A673 (cell line): ENCODE measurements at regions not wholly inside any gene's neighbourhood (a gene's known extent, or its start where the extent isn't known, plus 50 kb on each side); places are given as distances from the start of the nearest gene placed in this dataset.
"Not testable (repeated sequence)": the region's sequence is repeated elsewhere in the genome, so short reads cannot be mapped to it uniquely, and the experiment has no call there.

ENCODE experiments used
- BruUV-seq: library from RNA; stranded (reverse); fragments of 400-500 nt; replicated peaks from 2 replicates; lab custom pipeline; 2021; lab: Mats Ljungman, UMichigan
- CTCF ChIA-PET: fragments of 300-600 bp; sonication (Branson Sonifier 250); formaldehyde crosslinking; loops from one replicate; lab custom pipeline; 2022; ENCODE audit warnings: antibody characterized with exemption; lab: Charles Lee
- POLR2A ChIA-PET: fragments of 300-600 bp; sonication (Branson Sonifier 250); formaldehyde crosslinking; loops from one replicate; lab custom pipeline; 2022; ENCODE audit warnings: antibody characterized with exemption; ENCODE audit not compliant: low non-redundant PET; lab: Charles Lee
- DNase-seq: peaks from one replicate; pipeline ENCODE4 v3.0.0-alpha.2; 2015; ENCODE audit warnings: low spot score
- H3K27ac ChIP-seq: fragments of 200-600 bp; sonication (generic); 2 replicates; pipeline ENCODE4 v1.5.1; 2016; ENCODE audit warnings: mixed run types, low read depth, mild to moderate bottlenecking, mixed read lengths, antibody characterized with exemption, low read length; ENCODE audit not compliant: poor library complexity, severe bottlenecking
- H3K27me3 ChIP-seq: fragments of 200-600 bp; sonication (generic); replicated peaks from 2 replicates; pipeline ENCODE4 v1.6.1; 2017; ENCODE audit warnings: mixed run types, low read depth, mild to moderate bottlenecking, mixed read lengths, antibody characterized with exemption, low read length; ENCODE audit not compliant: insufficient read depth, poor library complexity
- H3K36me3 ChIP-seq: fragments of 200-600 bp; sonication (generic); 2 replicates; pipeline ENCODE4 v1.6.1; 2016; ENCODE audit warnings: mixed run types, mild to moderate bottlenecking, mixed read lengths, antibody characterized with exemption, low read length; ENCODE audit not compliant: insufficient read depth, poor library complexity, severe bottlenecking
- H3K4me1 ChIP-seq: fragments of 200-600 bp; sonication (generic); 2 replicates; pipeline ENCODE4 v1.6.1; 2017; ENCODE audit warnings: mixed run types, mild to moderate bottlenecking, mixed read lengths, antibody characterized with exemption, low read length; ENCODE audit not compliant: insufficient read depth, poor library complexity, severe bottlenecking
- H3K4me3 ChIP-seq: fragments of 200-600 bp; sonication (generic); 2 replicates; pipeline ENCODE4 v1.5.1; 2016; ENCODE audit warnings: low read depth, mixed run types, mild to moderate bottlenecking, mixed read lengths, low read length; ENCODE audit not compliant: poor library complexity, severe bottlenecking
- H3K9me3 ChIP-seq: fragments of 200-600 bp; sonication (generic); 2 replicates; pipeline ENCODE4 v1.6.1; 2016; ENCODE audit warnings: mixed run types, low read depth, mild to moderate bottlenecking, mixed read lengths, antibody characterized with exemption, low read length; ENCODE audit not compliant: poor library complexity, severe bottlenecking
- CTCF ChIP-seq: fragments of 300-800, 200-600 bp; sonication (generic); conservative IDR thresholded peaks from 2 replicates; pipeline ENCODE4 v1.5.1; 2017; ENCODE audit warnings: low read depth, mild to moderate bottlenecking, antibody characterized with exemption, low read length, moderate library complexity, mixed read lengths
- EZH2 ChIP-seq: fragments of 200-600 bp; sonication (generic); IDR thresholded peaks from 2 replicates; pipeline ENCODE4 v1.6.1; 2017; ENCODE audit warnings: borderline replicate concordance, low read depth, mild to moderate bottlenecking, mixed read lengths, antibody characterized with exemption, low read length; ENCODE audit not compliant: poor library complexity, severe bottlenecking
- intact Hi-C: fragments of 100-400 bp; cut with micrococcal nuclease; formaldehyde crosslinking; loops from one replicate; pipeline ENCODE4 v1.10.0; 2022; ENCODE audit not compliant: unreplicated experiment

- no peak for DNase-seq
- POLR2A ChIA-PET = no interaction called here
- Histone ChIP-seq H3K36me3 (no peaks in the 10 kb centered on the region), H3K27me3 (no peaks in the 10 kb centered on the region), H3K4me1 (no peaks in the 10 kb centered on the region), H3K4me3 (no peak overlapping the region), H3K9me3 (no peaks in the 10 kb centered on the region), H3K27ac (no peak overlapping the region)
- BruUV-seq = no TSS peak
- intact Hi-C loops = no loop called here
- CTCF ChIA-PET = no interaction called here
- TF ChIP-seq EZH2 (no peak), CTCF (no peak)
These were observed 856.3 kb upstream of the NDST4 start for GRCh38 chr4:115969756-115970155.

GRCh38 chr4:115965588-115965987, 852.2 kb upstream of the NDST4 start:
- Histone ChIP-seq H3K4me1 (no peaks in the 10 kb centered on the region), H3K9me3 (no peaks in the 10 kb centered on the region), H3K27me3 (no peaks in the 10 kb centered on the region), H3K36me3 (no peaks in the 10 kb centered on the region), H3K4me3 (no peak overlapping the region), H3K27ac (no peak overlapping the region)
- ChIA-PET CTCF (no interaction called here), POLR2A (no interaction called here)
- TF ChIP-seq EZH2 (no peak), CTCF (no peak)
- no peak for DNase-seq
- intact Hi-C loops = no loop called here
- no TSS peak for BruUV-seq

- H3K4me1 ChIP-seq, CTCF ChIA-PET, H3K9me3 ChIP-seq, H3K27me3 ChIP-seq, intact Hi-C loops, POLR2A ChIA-PET, H3K27ac ChIP-seq, H3K4me3 ChIP-seq, H3K36me3 ChIP-seq, BruUV-seq, DNase-seq: not testable (repeated sequence)
These were observed 842.8 kb upstream of the NDST4 start for GRCh38 chr4:115956054-115956796.

GRCh38 chr4:115950806-115951205, 837.4 kb upstream of the NDST4 start:
- H3K4me1 ChIP-seq = no peaks in the 10 kb centered on the region
- no peaks in the 10 kb centered on the region for H3K9me3 ChIP-seq
- H3K36me3 ChIP-seq = no peaks in the 10 kb centered on the region
- H3K4me3 ChIP-seq = no peak overlapping the region
- no peaks in the 10 kb centered on the region for H3K27me3 ChIP-seq
- no TSS peak for BruUV-seq
- no peak overlapping the region for H3K27ac ChIP-seq
- POLR2A ChIA-PET = no interaction called here
- peak; percentile 58 for DNase-seq
- CTCF ChIA-PET = no interaction called here
- TF ChIP-seq CTCF (no peak), EZH2 (no peak)
- intact Hi-C loops = no loop called here

GRCh38 chr4:115949974-115950743, 836.7 kb upstream of the NDST4 start:
- BruUV-seq, H3K27me3 ChIP-seq, DNase-seq, H3K36me3 ChIP-seq, H3K4me3 ChIP-seq, H3K9me3 ChIP-seq, CTCF ChIA-PET, H3K27ac ChIP-seq, H3K4me1 ChIP-seq, intact Hi-C loops, POLR2A ChIA-PET: not testable (repeated sequence)
